ENCODE measurements at regions not wholly inside any gene's neighbourhood (a gene's known extent, or its start where the extent isn't known, plus 50 kb on each side); places are given as distances from the start of the nearest gene placed in this dataset.

DNA sequence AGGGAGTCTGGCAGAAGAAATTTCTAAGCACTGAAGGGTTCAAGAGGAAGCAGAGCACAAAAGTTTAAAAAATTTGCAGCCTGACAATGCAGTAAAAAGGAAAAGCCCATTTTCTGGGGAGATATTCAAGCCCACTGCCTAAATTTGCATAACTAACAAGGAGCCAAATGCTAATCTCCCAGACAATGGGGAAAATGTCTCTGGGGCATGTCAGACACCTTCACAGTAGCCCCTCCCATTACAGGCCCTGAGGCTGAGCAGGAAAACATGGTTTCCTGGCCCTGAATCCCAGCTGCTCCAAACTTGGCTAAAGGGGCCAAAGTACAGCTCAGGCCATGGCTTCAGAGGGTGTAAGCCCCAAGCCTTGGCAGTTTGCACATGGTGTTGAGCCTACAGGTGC, 908.5 kb upstream of the MANEA start:
- ATAC-seq (no peak), DNase-seq (ENCODE audit: low read depth in 1 of 2, low spot score in 1 of 2) (no peak), FAIRE-seq (no peak)
- Histone ChIP-seq H3K4me1 (no peaks in the 10 kb centered on the region), H3K4me3 (no peak overlapping the region), H3K27ac (no peak overlapping the region), H3K9me3 (no peaks in the 10 kb centered on the region), H3K4me2 (no peak overlapping the region)
- ChIA-PET POLR2A (no interaction called here), CTCF (no interaction called here)
- TF ChIP-seq JUN (IDR thresholded peaks at IDR 0.05) (no peak), RFX5 (IDR thresholded peaks at IDR 0.05) (no peak), CHD4 (IDR thresholded peaks at IDR 0.05; ENCODE audit: borderline replicate concordance) (no peak), RCOR1 (IDR thresholded peaks at IDR 0.05; ENCODE audit: low read depth, low read length) (no peak), CBX2 (IDR thresholded peaks at IDR 0.05; ENCODE audit: borderline replicate concordance, low read depth) (no peak), ESRRA (IDR thresholded peaks at IDR 0.05; ENCODE audit: borderline replicate concordance, low read length) (no peak), CEBPB (IDR thresholded peaks at IDR 0.05) (no peak), EHMT2 (IDR thresholded peaks at IDR 0.05; ENCODE audit: low read depth) (no peak), KDM1A (IDR thresholded peaks at IDR 0.05; ENCODE audit: low read depth) (no peak)
- TF ChIP-seq, protein P1, sequence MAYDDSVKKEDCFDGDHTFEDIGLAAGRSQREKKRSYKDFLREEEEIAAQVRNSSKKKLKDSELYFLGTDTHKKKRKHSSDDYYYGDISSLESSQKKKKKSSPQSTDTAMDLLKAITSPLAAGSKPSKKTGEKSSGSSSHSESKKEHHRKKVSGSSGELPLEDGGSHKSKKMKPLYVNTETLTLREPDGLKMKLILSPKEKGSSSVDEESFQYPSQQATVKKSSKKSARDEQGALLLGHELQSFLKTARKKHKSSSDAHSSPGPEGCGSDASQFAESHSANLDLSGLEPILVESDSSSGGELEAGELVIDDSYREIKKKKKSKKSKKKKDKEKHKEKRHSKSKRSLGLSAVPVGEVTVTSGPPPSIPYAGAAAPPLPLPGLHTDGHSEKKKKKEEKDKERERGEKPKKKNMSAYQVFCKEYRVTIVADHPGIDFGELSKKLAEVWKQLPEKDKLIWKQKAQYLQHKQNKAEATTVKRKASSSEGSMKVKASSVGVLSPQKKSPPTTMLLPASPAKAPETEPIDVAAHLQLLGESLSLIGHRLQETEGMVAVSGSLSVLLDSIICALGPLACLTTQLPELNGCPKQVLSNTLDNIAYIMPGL (CRISPR knock-in tag; IDR thresholded peaks at IDR 0.05; ENCODE audit: borderline replicate concordance): no peak
- TF ChIP-seq, protein P2, sequence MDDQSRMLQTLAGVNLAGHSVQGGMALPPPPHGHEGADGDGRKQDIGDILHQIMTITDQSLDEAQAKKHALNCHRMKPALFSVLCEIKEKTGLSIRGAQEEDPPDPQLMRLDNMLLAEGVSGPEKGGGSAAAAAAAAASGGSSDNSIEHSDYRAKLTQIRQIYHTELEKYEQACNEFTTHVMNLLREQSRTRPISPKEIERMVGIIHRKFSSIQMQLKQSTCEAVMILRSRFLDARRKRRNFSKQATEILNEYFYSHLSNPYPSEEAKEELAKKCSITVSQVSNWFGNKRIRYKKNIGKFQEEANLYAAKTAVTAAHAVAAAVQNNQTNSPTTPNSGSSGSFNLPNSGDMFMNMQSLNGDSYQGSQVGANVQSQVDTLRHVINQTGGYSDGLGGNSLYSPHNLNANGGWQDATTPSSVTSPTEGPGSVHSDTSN (IDR thresholded peaks at IDR 0.05): no peak

DNA sequence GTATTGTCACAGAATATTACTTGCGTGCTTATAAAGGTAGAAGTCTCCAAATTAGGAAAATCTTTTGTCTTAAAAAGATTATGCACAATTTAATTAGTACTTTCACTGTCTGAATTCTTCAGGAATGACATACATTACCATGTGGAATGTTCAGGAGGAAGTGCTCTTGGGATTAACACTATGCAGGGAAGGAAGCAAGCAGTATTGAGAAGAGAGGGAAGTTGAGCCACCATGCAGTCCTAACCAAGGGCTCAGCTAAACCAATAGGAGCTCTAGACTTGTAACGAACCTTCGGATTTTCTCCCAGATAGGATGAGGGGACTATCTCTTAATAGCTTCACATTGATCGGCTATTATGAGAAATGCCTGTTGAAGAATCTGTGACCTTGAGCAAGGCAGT, 918.4 kb upstream of the MANEA start:
- H3K4me1 ChIP-seq: no peaks in the 10 kb centered on the region
- CTCF ChIA-PET: no interaction called here
- POLR2A ChIA-PET: no interaction called here
- H3K27ac ChIP-seq: no peak overlapping the region
- H3K9me3 ChIP-seq: no peaks in the 10 kb centered on the region
- DNase-seq (ENCODE audit: low read depth in 1 of 2, low spot score in 1 of 2) (no peak), FAIRE-seq (no peak), ATAC-seq (no peak)
- no peak for TF ChIP-seq FOSL2 (IDR thresholded peaks at IDR 0.05)
- TF ChIP-seq FOSL2 (CRISPR knock-in tag; IDR thresholded peaks at IDR 0.05): no peak
- TF ChIP-seq ZC3H11A (IDR thresholded peaks at IDR 0.05): no peak
- TF ChIP-seq KDM1A (IDR thresholded peaks at IDR 0.05; ENCODE audit: low read depth): no peak
- TF ChIP-seq EP300 (IDR thresholded peaks at IDR 0.05): no peak
- TF ChIP-seq MYC (IDR thresholded peaks at IDR 0.05; ENCODE audit: borderline replicate concordance, low read length): no peak
- no peak for TF ChIP-seq ZFP36 (IDR thresholded peaks at IDR 0.05; ENCODE audit: borderline replicate concordance, partially characterized antibody)
- no peak for TF ChIP-seq MAFK (IDR thresholded peaks at IDR 0.05; ENCODE audit: partially characterized antibody)
- no peak for TF ChIP-seq JUNB (IDR thresholded peaks at IDR 0.05)
- no peak overlapping the region for H3K4me2 ChIP-seq
- WGBS (ENCODE audit: missing lambda C conversion rate): 32% methylated on average over 4 of the region's 4 CpGs
- H3K4me3 ChIP-seq: no peak overlapping the region

DNA sequence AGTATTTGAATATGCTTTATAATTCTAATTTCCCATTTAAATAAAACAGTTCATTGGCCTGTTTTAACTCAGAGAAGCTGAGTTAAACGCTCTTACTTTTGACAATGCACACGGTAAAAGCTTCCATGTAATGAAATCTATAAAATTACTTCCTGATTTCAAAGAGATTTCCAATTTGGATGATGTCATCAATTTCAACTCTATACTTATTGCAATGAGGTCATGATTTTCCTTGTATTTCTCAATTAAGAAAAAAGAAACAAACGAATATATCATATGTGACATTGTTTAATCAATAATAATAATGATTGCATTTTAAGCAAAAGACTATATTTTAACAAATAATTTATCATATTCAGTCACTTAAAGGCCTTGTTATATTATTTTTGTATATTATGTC, 926.1 kb upstream of the MANEA start:
- FAIRE-seq (no peak), DNase-seq (ENCODE audit: low read depth in 1 of 2, low spot score in 1 of 2) (no peak), ATAC-seq (no peak)
- Histone ChIP-seq H3K27ac (no peak overlapping the region), H3K9me3 (no peaks in the 10 kb centered on the region), H3K4me2 (no peak overlapping the region), H3K4me3 (no peak overlapping the region), H3K4me1 (no peaks in the 10 kb centered on the region)
- no peak for TF ChIP-seq KDM1A (IDR thresholded peaks at IDR 0.05; ENCODE audit: low read depth)
- no peak for TF ChIP-seq ZSCAN20 (CRISPR knock-in tag; IDR thresholded peaks at IDR 0.05)
- CTCF ChIA-PET: no interaction called here
- 3% methylated on average over 3 of the region's 3 CpGs for WGBS (ENCODE audit: missing lambda C conversion rate)
- POLR2A ChIA-PET: no interaction called here

DNA sequence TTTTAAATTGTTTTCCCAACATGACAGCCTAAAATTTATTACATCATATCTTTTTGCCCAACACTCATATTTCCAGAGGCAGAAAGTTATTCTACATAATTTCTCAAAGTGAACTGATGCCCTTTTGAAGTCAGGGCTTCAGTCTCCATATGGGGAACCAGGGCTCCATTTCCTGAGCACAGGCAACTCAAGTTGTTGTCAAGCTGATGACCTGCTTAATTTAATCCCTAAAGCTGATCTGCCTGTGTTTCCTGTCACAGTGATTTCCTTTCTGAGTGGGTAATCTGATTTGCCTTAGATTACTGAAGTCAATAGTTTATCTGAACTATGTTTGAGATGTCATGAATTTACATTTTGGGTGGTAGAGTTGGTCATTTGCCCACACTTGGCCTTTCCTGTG, 932.1 kb upstream of the MANEA start:
- CTCF ChIA-PET: no interaction called here
- H3K4me2 ChIP-seq: no peak overlapping the region
- no peaks in the 10 kb centered on the region for H3K9me3 ChIP-seq
- ATAC-seq (no peak), FAIRE-seq (no peak), DNase-seq (ENCODE audit: low read depth in 1 of 2, low spot score in 1 of 2) (no peak)
- POLR2A ChIA-PET: no interaction called here
- no peaks in the 10 kb centered on the region for H3K4me1 ChIP-seq
- TF ChIP-seq PHF8 (IDR thresholded peaks at IDR 0.05; ENCODE audit: borderline replicate concordance, low read depth): no peak
- TF ChIP-seq, protein P3, sequence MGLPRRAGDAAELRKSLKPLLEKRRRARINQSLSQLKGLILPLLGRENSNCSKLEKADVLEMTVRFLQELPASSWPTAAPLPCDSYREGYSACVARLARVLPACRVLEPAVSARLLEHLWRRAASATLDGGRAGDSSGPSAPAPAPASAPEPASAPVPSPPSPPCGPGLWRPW (IDR thresholded peaks at IDR 0.05): no peak
- TF ChIP-seq RAD21 (conservative IDR thresholded peaks at IDR 0.05 in 1 of 2, IDR thresholded peaks at IDR 0.05 in 1 of 2): no peak
- no peak for TF ChIP-seq MAZ (IDR thresholded peaks at IDR 0.05; ENCODE audit: borderline replicate concordance, low read depth, low read length)
- no peak for TF ChIP-seq EHMT2 (IDR thresholded peaks at IDR 0.05; ENCODE audit: low read depth)
- TF ChIP-seq HOXB5 (CRISPR knock-in tag; IDR thresholded peaks at IDR 0.05): no peak
- no peak for TF ChIP-seq FOSB (CRISPR knock-in tag; IDR thresholded peaks at IDR 0.05)
- no peak for TF ChIP-seq HOXA7 (CRISPR knock-in tag; IDR thresholded peaks at IDR 0.05)
- no peak for TF ChIP-seq RFX5 (IDR thresholded peaks at IDR 0.05)
- TF ChIP-seq HEYL (CRISPR knock-in tag; IDR thresholded peaks at IDR 0.05): no peak
- TF ChIP-seq POLR2A (IDR thresholded peaks at IDR 0.05; ENCODE audit: low read length): no peak
- TF ChIP-seq NR3C1 (IDR thresholded peaks at IDR 0.05): no peak
- TF ChIP-seq NFE2L2 (conservative IDR thresholded peaks at IDR 0.05; ENCODE audit: low read length): no peak
- TF ChIP-seq EHF (CRISPR knock-in tag; IDR thresholded peaks at IDR 0.05): no peak
- TF ChIP-seq CHD2 (IDR thresholded peaks at IDR 0.05; ENCODE audit: low read length, partially characterized antibody): no peak
- H3K27ac ChIP-seq: no peak overlapping the region
- H3K4me3 ChIP-seq: no peak overlapping the region

All from A549 (cell line).